Stimulated activated CD8-positive, alpha-beta memory T cell treated with anti-CD3 and anti-CD28 coated beads, Interleukin-15, amount 100 ng/mL, for 48 hours (primary cell): ENCODE measurements at regions not wholly inside any gene's neighbourhood (a gene's known extent, or its start where the extent isn't known, plus 50 kb on each side); places are given as distances from the start of the nearest gene placed in this dataset.

Experiments used
- DNase-seq, 2 donors: peaks; one replicate each; pipeline ENCODE4 v3.0.0-alpha.2; 2020; ENCODE audit warnings: low read depth in 2 of 2

GRCh38 chr15:29952225-29952624 lies 130.0 kb upstream of the TJP1 start:
- no peak for DNase-seq

GRCh38 chr15:29945943-29946596 lies 123.8 kb upstream of the TJP1 start:
- no peak for DNase-seq

- no peak for DNase-seq
These were observed 122.7 kb upstream of the TJP1 start for GRCh38 chr15:29944925-29945324.

GRCh38 chr15:29942548-29942947 lies 120.3 kb upstream of the TJP1 start:
- no peak for DNase-seq

- no peak for DNase-seq
These were observed 119.9 kb upstream of the TJP1 start for GRCh38 chr15:29942143-29942542.

GRCh38 chr15:29939404-29939803 lies 117.1 kb upstream of the TJP1 start:
- DNase-seq = no peak

- no peak for DNase-seq
These were observed 116.4 kb upstream of the TJP1 start for GRCh38 chr15:29938361-29939335.

GRCh38 chr15:29937956-29938355 lies 115.7 kb upstream of the TJP1 start:
- DNase-seq = no peak

GRCh38 chr15:29936353-29937049 lies 114.2 kb upstream of the TJP1 start:
- DNase-seq = no peak

- DNase-seq = no peak
These were observed 113.2 kb upstream of the TJP1 start for GRCh38 chr15:29935296-29936004.

- no peak for DNase-seq
These were observed 112.0 kb upstream of the TJP1 start for GRCh38 chr15:29934251-29934650.

GRCh38 chr15:29933042-29933803 lies 111.0 kb upstream of the TJP1 start:
- DNase-seq = no peak

GRCh38 chr15:29926083-29926388 lies 103.8 kb upstream of the TJP1 start:
- no peak for DNase-seq

GRCh38 chr15:29925227-29926082 lies 103.2 kb upstream of the TJP1 start:
- peak; percentile 10 to 22 for DNase-seq

GRCh38 chr15:29924750-29925149 lies 102.5 kb upstream of the TJP1 start:
- DNase-seq = no peak

- no peak for DNase-seq
These were observed 99.9 kb upstream of the TJP1 start for GRCh38 chr15:29922191-29922590.

GRCh38 chr15:29921130-29921601 lies 98.9 kb upstream of the TJP1 start:
- no peak for DNase-seq

- no peak for DNase-seq
These were observed 98.2 kb upstream of the TJP1 start for GRCh38 chr15:29920515-29920914.

GRCh38 chr15:29919380-29919881 lies 97.2 kb upstream of the TJP1 start:
- DNase-seq = no peak
